NB4 (cell line): ENCODE measurements at regions not wholly inside any gene's neighbourhood (a gene's known extent, or its start where the extent isn't known, plus 50 kb on each side); places are given as distances from the start of the nearest gene placed in this dataset.

Experiments
- CTCF ChIP-seq: IDR thresholded peaks from one replicate; pipeline ENCODE4 v1.5.1; 2012; ENCODE audit warnings: low read depth, low read length
- MAX ChIP-seq: IDR thresholded peaks from 2 replicates; pipeline ENCODE4 v1.6.1; 2011; ENCODE audit warnings: low read depth, low read length

GRCh38 chr4:187770345-187770744 is 225.2 kb upstream of the ZFP42 start:
- TF ChIP-seq MAX (no peak), CTCF (no peak)
